GM12891 (cell line): ENCODE measurements at regions not wholly inside any gene's neighbourhood (a gene's known extent, or its start where the extent isn't known, plus 50 kb on each side); places are given as distances from the start of the nearest gene placed in this dataset.

Experiments used
- POLR2A ChIP-seq: IDR thresholded peaks from 2 replicates; pipeline ENCODE4 v1.6.1; 2011; ENCODE audit warnings: low read depth, low read length, control low read depth
- POLR2AphosphoS5 ChIP-seq: IDR thresholded peaks from 2 replicates; pipeline ENCODE4 v1.6.1; 2011; ENCODE audit warnings: low read depth, low read length, control low read depth

DNA sequence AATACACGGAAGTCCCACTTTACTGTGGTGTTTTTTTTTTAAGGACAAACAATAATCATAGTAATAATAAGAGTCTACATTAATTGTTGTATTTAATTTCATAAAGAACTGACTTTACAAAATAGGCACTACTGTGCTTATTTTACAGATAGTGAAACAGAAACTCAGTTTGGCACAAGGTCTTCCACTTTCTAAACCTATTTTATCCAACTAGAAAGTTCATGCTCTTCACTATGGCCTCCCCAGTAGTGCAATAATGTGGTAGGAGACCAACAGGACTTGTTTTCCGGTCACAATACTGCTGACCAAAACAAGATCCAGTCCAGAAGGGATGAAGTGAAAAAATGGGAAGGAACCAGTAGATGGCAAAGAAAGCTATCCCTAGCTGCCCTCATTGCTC, 531.6 kb downstream of the CAAP1 start:
- TF ChIP-seq POLR2AphosphoS5 = no peak
- no peak for TF ChIP-seq POLR2A
